ENCODE measurements at regions not wholly inside any gene's neighbourhood (a gene's known extent, or its start where the extent isn't known, plus 50 kb on each side); places are given as distances from the start of the nearest gene placed in this dataset.
"Not testable (repeated sequence)": the region's sequence is repeated elsewhere in the genome, so short reads cannot be mapped to it uniquely, and the experiment has no call there.

DNA sequence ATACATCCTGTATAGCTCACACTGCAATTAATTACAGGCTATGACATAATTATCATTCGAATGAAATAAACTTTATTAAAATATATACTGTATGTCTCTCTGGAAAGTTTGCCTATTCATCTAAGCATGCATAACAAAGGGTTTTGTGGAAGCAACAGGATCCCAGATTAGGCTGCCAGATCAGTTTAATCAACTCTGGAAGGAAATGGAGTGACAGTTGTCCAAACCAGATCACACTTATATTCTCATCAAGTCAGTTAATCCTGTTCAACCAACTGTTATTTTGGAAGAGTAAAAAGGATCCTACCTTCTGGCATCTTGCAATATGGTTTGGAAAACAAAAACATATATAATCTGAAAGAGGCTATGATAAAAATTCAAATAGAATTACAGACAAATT lies 312.2 kb downstream of the FAT4 start:
- DNase-seq (ENCODE audit: low spot score) (no peak), ATAC-seq (ENCODE audit: low FRiP score) (no peak)
- TF ChIP-seq, protein P1, sequence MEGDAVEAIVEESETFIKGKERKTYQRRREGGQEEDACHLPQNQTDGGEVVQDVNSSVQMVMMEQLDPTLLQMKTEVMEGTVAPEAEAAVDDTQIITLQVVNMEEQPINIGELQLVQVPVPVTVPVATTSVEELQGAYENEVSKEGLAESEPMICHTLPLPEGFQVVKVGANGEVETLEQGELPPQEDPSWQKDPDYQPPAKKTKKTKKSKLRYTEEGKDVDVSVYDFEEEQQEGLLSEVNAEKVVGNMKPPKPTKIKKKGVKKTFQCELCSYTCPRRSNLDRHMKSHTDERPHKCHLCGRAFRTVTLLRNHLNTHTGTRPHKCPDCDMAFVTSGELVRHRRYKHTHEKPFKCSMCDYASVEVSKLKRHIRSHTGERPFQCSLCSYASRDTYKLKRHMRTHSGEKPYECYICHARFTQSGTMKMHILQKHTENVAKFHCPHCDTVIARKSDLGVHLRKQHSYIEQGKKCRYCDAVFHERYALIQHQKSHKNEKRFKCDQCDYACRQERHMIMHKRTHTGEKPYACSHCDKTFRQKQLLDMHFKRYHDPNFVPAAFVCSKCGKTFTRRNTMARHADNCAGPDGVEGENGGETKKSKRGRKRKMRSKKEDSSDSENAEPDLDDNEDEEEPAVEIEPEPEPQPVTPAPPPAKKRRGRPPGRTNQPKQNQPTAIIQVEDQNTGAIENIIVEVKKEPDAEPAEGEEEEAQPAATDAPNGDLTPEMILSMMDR (IDR thresholded peaks at IDR 0.05): no peak

DNA sequence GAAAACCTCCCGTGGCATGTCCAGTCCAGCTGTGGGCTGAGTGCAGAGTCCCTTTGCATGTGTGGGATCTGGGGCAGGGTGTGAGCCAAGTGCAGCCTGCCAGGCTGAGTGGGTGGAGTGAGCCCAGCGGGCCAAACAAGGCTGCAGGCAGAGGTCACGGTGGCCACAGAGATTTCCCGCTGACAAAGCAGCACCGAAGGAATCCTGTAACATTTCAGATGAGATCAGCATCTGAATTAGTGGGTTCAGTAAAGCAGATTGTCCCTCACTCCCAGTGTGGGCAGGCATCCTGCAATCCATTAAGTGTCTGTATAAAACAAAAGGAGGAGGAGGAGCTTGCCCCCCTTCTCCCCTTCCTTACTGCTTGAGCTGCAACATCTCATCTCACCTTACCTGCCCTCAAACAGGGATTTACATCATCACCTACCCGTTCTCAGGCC lies 324.4 kb downstream of the FAT4 start:
- ATAC-seq (ENCODE audit: low FRiP score) (no peak), DNase-seq (ENCODE audit: low spot score) (no peak)
- TF ChIP-seq, protein P1 (IDR thresholded peaks at IDR 0.05): no peak

DNA sequence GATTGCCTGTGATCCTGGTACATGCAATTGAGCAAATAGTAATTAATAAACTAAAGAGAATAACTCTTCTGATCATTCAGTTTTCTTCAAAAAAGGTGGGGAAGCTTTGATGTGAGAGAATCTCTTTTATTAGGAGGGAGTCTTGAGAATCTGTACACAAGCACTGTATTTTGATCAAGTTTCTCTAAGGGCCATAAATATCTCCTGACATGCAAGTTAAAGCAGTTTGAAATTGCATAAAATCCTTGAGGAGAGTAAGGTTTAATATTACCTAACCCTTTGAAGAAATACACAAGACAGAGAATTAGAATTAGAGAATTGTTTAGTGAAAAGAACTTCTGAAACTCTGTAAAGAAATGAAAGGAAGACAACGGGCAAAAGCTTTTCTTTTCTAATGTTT lies 326.9 kb downstream of the FAT4 start:
- no peak for ATAC-seq (ENCODE audit: low FRiP score)
- TF ChIP-seq, protein P1 (IDR thresholded peaks at IDR 0.05): no peak
- no peak for DNase-seq (ENCODE audit: low spot score)

- TF ChIP-seq, protein P1 (IDR thresholded peaks at IDR 0.05): no peak
- DNase-seq (ENCODE audit: low spot score) (no peak), ATAC-seq (ENCODE audit: low FRiP score) (no peak)
These were observed 327.9 kb downstream of the FAT4 start for GRCh38 chr4:125642645-125643044.

- no peak for DNase-seq (ENCODE audit: low spot score)
- TF ChIP-seq, protein P1 (IDR thresholded peaks at IDR 0.05): no peak
- no peak for ATAC-seq (ENCODE audit: low FRiP score)
These were observed 334.7 kb downstream of the FAT4 start for GRCh38 chr4:125649452-125649851.

- DNase-seq (ENCODE audit: low spot score) (no peak), ATAC-seq (ENCODE audit: low FRiP score) (no peak)
- TF ChIP-seq, protein P1 (IDR thresholded peaks at IDR 0.05): no peak
These were observed 335.8 kb downstream of the FAT4 start for GRCh38 chr4:125650557-125650956.

- DNase-seq (ENCODE audit: low spot score); ATAC-seq (ENCODE audit: low FRiP score): not testable (repeated sequence)
These were observed 337.1 kb downstream of the FAT4 start for GRCh38 chr4:125651707-125652357.

Measured in omental fat pad (tissue), 3 donors.